HepG2 (cell line): ENCODE measurements at regions not wholly inside any gene's neighbourhood (a gene's known extent, or its start where the extent isn't known, plus 50 kb on each side); places are given as distances from the start of the nearest gene placed in this dataset.

Experiments used
- ATAC-seq: fragments of 200-7000 bp; cut with Tn5 transposase; 3 replicates; pipeline ENCODE4 v1.9.1; 2020; ENCODE audit warnings: mild to moderate bottlenecking, moderate library complexity
- BruUV-seq: library from RNA; stranded (reverse); fragments of 400-500 nt; replicated peaks from 2 replicates; lab custom pipeline; 2021; lab: Mats Ljungman, UMichigan
- CTCF ChIA-PET: fragments of 300-600 bp; formaldehyde crosslinking; extraction: SDS; loops from one replicate; lab custom pipeline; 2021; ENCODE audit warnings: low total read pairs, inconsistent platforms, low intra/inter-chr PET ratio; lab: Yijun Ruan, JAX
- POLR2A ChIA-PET: fragments of 350-600 bp; sonication (Branson Sonifier 250); formaldehyde crosslinking; loops from one replicate; lab custom pipeline; 2020; ENCODE audit warnings: antibody characterized with exemption, inconsistent platforms; lab: Yijun Ruan, JAX
- DNase-seq: peaks from one replicate; pipeline ENCODE4 v3.0.0-alpha.2; 2015; ENCODE audit warnings: low spot score
- FAIRE-seq: peaks from 3 replicates; lab custom pipeline; 2011; peaks lifted over from hg19 to GRCh38; lab: Jason Lieb, UNC
- H2AFZ ChIP-seq: one replicate; pipeline ENCODE4 v1.6.1; 2011; ENCODE audit warnings: low read length, inconsistent platforms
- H3K27ac ChIP-seq: fragments of 300-600 bp; 3 replicates; pipeline ENCODE4 v1.8.0; 2011; ENCODE audit warnings: mixed run types, mild to moderate bottlenecking, mixed read lengths, low read length, inconsistent platforms; ENCODE audit not compliant: insufficient read depth; ENCODE audit errors: extremely low read length
- H3K27me3 ChIP-seq, 2 experiments: fragments of 200-600 bp in 1 of 2; 2 replicates in 1 of 2; 3 replicates in 1 of 2; pipeline versions ENCODE4 v1.6.0 to v1.8.0; 2011; ENCODE audit warnings: low read length in 2 of 2, mild to moderate bottlenecking in 2 of 2, moderate library complexity in 2 of 2, inconsistent platforms in 1 of 2; ENCODE audit not compliant: insufficient read depth in 2 of 2, control insufficient read depth in 1 of 2
- H3K36me3 ChIP-seq, 2 experiments: fragments of 200-600 bp in 1 of 2; replicated peaks in 1 of 2; 2 replicates in 1 of 2; 3 replicates in 1 of 2; pipeline versions ENCODE4 v1.5.1 to v1.8.0; 2011; ENCODE audit warnings: low read length in 2 of 2, inconsistent platforms in 1 of 2; ENCODE audit not compliant: insufficient read depth in 2 of 2, control insufficient read depth in 1 of 2
- H3K4me1 ChIP-seq: 2 replicates; pipeline ENCODE4 v1.5.1; 2012; ENCODE audit warnings: low read length, inconsistent platforms; ENCODE audit not compliant: insufficient read depth
- H3K4me2 ChIP-seq: 2 replicates; pipeline ENCODE4 v1.6.0; 2011; ENCODE audit warnings: low read depth, low read length, inconsistent platforms
- H3K4me3 ChIP-seq, 3 experiments: fragments of 200-600 bp in 1 of 3; sonication (generic), shearing (Covaris generic) in 1 of 3; replicated peaks in 1 of 3; 2 replicates each; pipeline ENCODE4 v1.5.1; 2011 to 2016; ENCODE audit warnings: low read length in 3 of 3, inconsistent platforms in 2 of 3, low read depth in 2 of 3, mild to moderate bottlenecking in 2 of 3, control low read depth in 1 of 3, mixed read lengths in 1 of 3; ENCODE audit not compliant: insufficient read depth in 1 of 3
- H3K79me2 ChIP-seq: one replicate; pipeline ENCODE4 v1.6.1; 2011; ENCODE audit warnings: low read length, inconsistent platforms; ENCODE audit not compliant: insufficient read depth
- H3K9ac ChIP-seq: 2 replicates; pipeline ENCODE4 v1.6.0; 2011; ENCODE audit warnings: mild to moderate bottlenecking, low read depth, low read length, inconsistent platforms; ENCODE audit not compliant: insufficient read depth
- H3K9me3 ChIP-seq: 2 replicates; pipeline ENCODE4 v1.5.1; 2012; ENCODE audit warnings: mild to moderate bottlenecking, low read length
- H4K20me1 ChIP-seq: 2 replicates; pipeline ENCODE4 v1.6.0; 2011; ENCODE audit warnings: inconsistent platforms, mild to moderate bottlenecking, low read length, moderate library complexity; ENCODE audit not compliant: insufficient read depth
- CC2D1A ChIP-seq: sonication (generic); formaldehyde crosslinking; IDR thresholded peaks from 2 replicates; pipeline ENCODE4 v1.8.1; 2023; ENCODE audit warnings: mild to moderate bottlenecking, missing genetic modification reagents
- E2F1 ChIP-seq: sonication (generic); formaldehyde crosslinking; IDR thresholded peaks from 2 replicates; pipeline ENCODE4 v1.5.0; 2020; ENCODE audit warnings: missing genetic modification reagents
- LRRFIP1 ChIP-seq: sonication (generic); formaldehyde crosslinking; conservative IDR thresholded peaks from 2 replicates; pipeline ENCODE4 v1.4.0; 2020; ENCODE audit warnings: missing genetic modification reagents
- PATZ1 ChIP-seq: sonication (generic); formaldehyde crosslinking; IDR thresholded peaks from 2 replicates; pipeline ENCODE4 v1.4.0; 2020; ENCODE audit warnings: missing genetic modification reagents
- ZBTB37 ChIP-seq: sonication (generic); formaldehyde crosslinking; IDR thresholded peaks from 2 replicates; pipeline ENCODE4 v1.4.0; 2020; ENCODE audit warnings: mild to moderate bottlenecking, missing genetic modification reagents
- ZBTB43 ChIP-seq: sonication (generic); formaldehyde crosslinking; conservative IDR thresholded peaks from 2 replicates; pipeline ENCODE4 v1.4.0; 2020; ENCODE audit warnings: missing genetic modification reagents
- WGBS: methylation state at CpG from one replicate; pipeline ENCODE4 v1.1.6; 2017; ENCODE audit warnings: low lambda C conversion rate; 5-methylcytosine and 5-hydroxymethylcytosine counted together
- in situ Hi-C: cut with HindIII; loops from 2 replicates; pipeline ENCODE4 v1.10.0; 2017; ENCODE audit warnings: low pct_unique_long_range_greater_than_20kb; ENCODE audit not compliant: extremely low pct_ligation_motif_present
- intact Hi-C: fragments of 100-400 bp; cut with micrococcal nuclease; formaldehyde crosslinking; loops from one replicate; pipeline ENCODE4 v1.10.0; 2022; ENCODE audit not compliant: unreplicated experiment
- TF ChIP-seq, protein P1 (sequence below): sonication (generic); formaldehyde crosslinking; IDR thresholded peaks from 2 replicates; pipeline ENCODE4 v1.5.1; 2020; ENCODE audit warnings: mild to moderate bottlenecking, missing genetic modification reagents, moderate library complexity

- H2AFZ ChIP-seq, result no peak overlapping the region
- DNase-seq (no peak), FAIRE-seq (no peak), ATAC-seq (no peak)
- H4K20me1 ChIP-seq, result no peaks in the 10 kb centered on the region
- in situ Hi-C loops (loop anchor here (25.0 kb wide), 2 partner anchors 394 to 744 kb away; no protein-coding TSS in a partner anchor), intact Hi-C loops (no loop called here)
- no peak overlapping the region for H3K9ac ChIP-seq
- H3K4me3 ChIP-seq, result no peak overlapping the region
- H3K79me2 ChIP-seq, result no peaks in the 10 kb centered on the region
- no peaks in the 10 kb centered on the region for H3K36me3 ChIP-seq
- BruUV-seq, result no TSS peak
- WGBS, result 27% methylated on average over 2 of the region's 3 CpGs
- ChIA-PET CTCF (interaction anchor here (5.3 kb wide), 1 partner anchor 216 kb away, joined by 82 read pairs; no protein-coding TSS in a partner anchor), POLR2A (no interaction called here)
- no peak overlapping the region for H3K27ac ChIP-seq
- H3K9me3 ChIP-seq, result no peaks in the 10 kb centered on the region
- H3K4me2 ChIP-seq, result no peak overlapping the region
- peaks cover 8% of the 10 kb centered on the region for H3K4me1 ChIP-seq
- H3K27me3 ChIP-seq, result no peaks in the 10 kb centered on the region; a peak in 1 of 5 replicates
- TF ChIP-seq ZBTB37 (CRISPR knock-in tag), result no peak
- TF ChIP-seq, protein P1, sequence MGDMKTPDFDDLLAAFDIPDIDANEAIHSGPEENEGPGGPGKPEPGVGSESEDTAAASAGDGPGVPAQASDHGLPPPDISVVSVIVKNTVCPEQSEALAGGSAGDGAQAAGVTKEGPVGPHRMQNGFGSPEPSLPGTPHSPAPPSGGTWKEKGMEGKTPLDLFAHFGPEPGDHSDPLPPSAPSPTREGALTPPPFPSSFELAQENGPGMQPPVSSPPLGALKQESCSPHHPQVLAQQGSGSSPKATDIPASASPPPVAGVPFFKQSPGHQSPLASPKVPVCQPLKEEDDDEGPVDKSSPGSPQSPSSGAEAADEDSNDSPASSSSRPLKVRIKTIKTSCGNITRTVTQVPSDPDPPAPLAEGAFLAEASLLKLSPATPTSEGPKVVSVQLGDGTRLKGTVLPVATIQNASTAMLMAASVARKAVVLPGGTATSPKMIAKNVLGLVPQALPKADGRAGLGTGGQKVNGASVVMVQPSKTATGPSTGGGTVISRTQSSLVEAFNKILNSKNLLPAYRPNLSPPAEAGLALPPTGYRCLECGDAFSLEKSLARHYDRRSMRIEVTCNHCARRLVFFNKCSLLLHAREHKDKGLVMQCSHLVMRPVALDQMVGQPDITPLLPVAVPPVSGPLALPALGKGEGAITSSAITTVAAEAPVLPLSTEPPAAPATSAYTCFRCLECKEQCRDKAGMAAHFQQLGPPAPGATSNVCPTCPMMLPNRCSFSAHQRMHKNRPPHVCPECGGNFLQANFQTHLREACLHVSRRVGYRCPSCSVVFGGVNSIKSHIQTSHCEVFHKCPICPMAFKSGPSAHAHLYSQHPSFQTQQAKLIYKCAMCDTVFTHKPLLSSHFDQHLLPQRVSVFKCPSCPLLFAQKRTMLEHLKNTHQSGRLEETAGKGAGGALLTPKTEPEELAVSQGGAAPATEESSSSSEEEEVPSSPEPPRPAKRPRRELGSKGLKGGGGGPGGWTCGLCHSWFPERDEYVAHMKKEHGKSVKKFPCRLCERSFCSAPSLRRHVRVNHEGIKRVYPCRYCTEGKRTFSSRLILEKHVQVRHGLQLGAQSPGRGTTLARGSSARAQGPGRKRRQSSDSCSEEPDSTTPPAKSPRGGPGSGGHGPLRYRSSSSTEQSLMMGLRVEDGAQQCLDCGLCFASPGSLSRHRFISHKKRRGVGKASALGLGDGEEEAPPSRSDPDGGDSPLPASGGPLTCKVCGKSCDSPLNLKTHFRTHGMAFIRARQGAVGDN (CRISPR knock-in tag), result no peak
- TF ChIP-seq E2F1, result no peak
- TF ChIP-seq LRRFIP1 (CRISPR knock-in tag), result no peak
- TF ChIP-seq ZBTB43 (CRISPR knock-in tag), result no peak
- no peak for TF ChIP-seq PATZ1 (CRISPR knock-in tag)
- no peak for TF ChIP-seq CC2D1A
Observed at GRCh38 chr13:95406176-95406575, 104.9 kb upstream of the ABCC4 start.
